ENCODE measurements at regions not wholly inside any gene's neighbourhood (a gene's known extent, or its start where the extent isn't known, plus 50 kb on each side); places are given as distances from the start of the nearest gene placed in this dataset.

GRCh38 chr11:119890466-119890865 is 161.5 kb upstream of the NECTIN1 start:
- Mint-ChIP-seq H3K36me3 (no peaks in the 10 kb centered on the region), H3K4me1 (peaks cover 1% of the 10 kb centered on the region), H3K4me3 (no peak overlapping the region), H3K9me3 (no peaks in the 10 kb centered on the region), H3K27me3 (peaks cover 17% of the 10 kb centered on the region), H3K27ac (no peak overlapping the region)
- POLR2A ChIA-PET, result no interaction called here
- DNase-seq, result no peak
- ATAC-seq (ENCODE audit: low read depth), result no peak

DNA sequence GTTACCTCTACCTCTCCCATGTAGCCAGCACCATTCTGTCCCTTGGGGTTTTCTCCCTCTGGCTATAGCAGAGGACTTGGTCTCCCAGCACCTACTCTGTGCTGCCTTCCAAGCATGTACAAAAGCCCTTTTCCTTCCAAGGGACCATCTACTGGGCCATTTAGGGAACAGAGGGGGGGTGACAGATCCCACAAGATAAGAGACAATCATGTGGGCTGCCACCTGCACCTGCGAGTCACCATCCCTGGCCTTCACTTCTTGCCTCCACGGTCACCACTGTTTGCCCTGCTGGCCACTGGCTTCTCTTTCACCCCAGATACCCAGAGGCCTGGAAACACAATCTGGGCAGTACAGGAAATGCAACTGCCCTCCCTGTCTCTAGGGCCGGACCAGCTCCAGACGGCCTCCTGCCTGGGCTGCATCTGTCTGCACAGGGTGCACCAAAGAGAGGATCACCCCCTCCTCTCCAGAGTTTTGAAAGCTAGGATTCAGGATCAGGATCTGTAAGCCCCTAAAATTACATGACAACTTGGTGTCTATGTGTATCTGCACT is 160.8 kb upstream of the NECTIN1 start:
- Mint-ChIP-seq H3K4me3 (no peak overlapping the region), H3K4me1 (no peaks in the 10 kb centered on the region), H3K27ac (no peak overlapping the region), H3K9me3 (no peaks in the 10 kb centered on the region), H3K27me3 (peaks cover 17% of the 10 kb centered on the region), H3K36me3 (no peaks in the 10 kb centered on the region)
- POLR2A ChIA-PET, result no interaction called here
- DNase-seq, result no peak
- no peak for ATAC-seq (ENCODE audit: low read depth)

DNA sequence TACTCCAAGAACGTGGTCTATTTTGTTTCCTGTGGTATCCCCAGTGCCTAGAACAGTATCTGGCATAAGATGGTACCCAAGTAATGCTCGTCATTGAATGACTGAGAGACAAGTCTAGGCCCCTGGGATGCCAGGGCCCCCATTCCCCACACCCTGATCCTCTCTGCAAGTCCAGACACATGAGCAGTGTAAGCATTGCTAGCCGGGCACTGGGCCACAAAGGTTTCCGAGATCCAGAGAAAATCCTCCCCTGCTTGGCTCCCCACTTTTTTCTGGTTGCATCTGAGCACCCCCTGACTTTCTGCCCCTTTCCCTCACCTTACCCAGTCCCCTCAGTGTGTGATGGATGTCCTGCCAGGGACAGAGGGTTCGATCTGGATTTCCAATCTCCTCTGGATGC is 160.1 kb upstream of the NECTIN1 start:
- ATAC-seq (ENCODE audit: low read depth) (no peak), DNase-seq (no peak)
- Mint-ChIP-seq H3K9me3 (no peaks in the 10 kb centered on the region), H3K27me3 (peaks cover 19% of the 10 kb centered on the region), H3K4me1 (no peaks in the 10 kb centered on the region), H3K4me3 (no peak overlapping the region), H3K36me3 (no peaks in the 10 kb centered on the region), H3K27ac (no peak overlapping the region)
- POLR2A ChIA-PET, result no interaction called here

GRCh38 chr11:119888119-119888518 is 159.1 kb upstream of the NECTIN1 start:
- no peak overlapping the region for H3K27ac Mint-ChIP-seq
- H3K4me1 Mint-ChIP-seq, result no peaks in the 10 kb centered on the region
- no peaks in the 10 kb centered on the region for H3K9me3 Mint-ChIP-seq
- POLR2A ChIA-PET, result no interaction called here
- DNase-seq (no peak), ATAC-seq (ENCODE audit: low read depth) (no peak)
- no peaks in the 10 kb centered on the region for H3K36me3 Mint-ChIP-seq
- no peak overlapping the region for H3K4me3 Mint-ChIP-seq
- H3K27me3 Mint-ChIP-seq, result peaks cover 20% of the 10 kb centered on the region

GRCh38 chr11:119886667-119887230 is 157.7 kb upstream of the NECTIN1 start:
- POLR2A ChIA-PET, result no interaction called here
- no peak for ATAC-seq (ENCODE audit: low read depth)
- Mint-ChIP-seq H3K27ac (no peak overlapping the region), H3K36me3 (no peaks in the 10 kb centered on the region), H3K27me3 (peaks cover 22% of the 10 kb centered on the region), H3K4me3 (no peak overlapping the region), H3K9me3 (no peaks in the 10 kb centered on the region), H3K4me1 (no peaks in the 10 kb centered on the region)
- DNase-seq, result no peak

- H3K27me3 Mint-ChIP-seq, result peaks cover 23% of the 10 kb centered on the region
- no peaks in the 10 kb centered on the region for H3K4me1 Mint-ChIP-seq
- no peak overlapping the region for H3K27ac Mint-ChIP-seq
- no peaks in the 10 kb centered on the region for H3K36me3 Mint-ChIP-seq
- no peak overlapping the region for H3K4me3 Mint-ChIP-seq
- ATAC-seq (ENCODE audit: low read depth) (no peak), DNase-seq (no peak)
- POLR2A ChIA-PET, result no interaction called here
- H3K9me3 Mint-ChIP-seq, result no peaks in the 10 kb centered on the region
Measured at GRCh38 chr11:119885861-119886567, 157.0 kb upstream of the NECTIN1 start.

DNA sequence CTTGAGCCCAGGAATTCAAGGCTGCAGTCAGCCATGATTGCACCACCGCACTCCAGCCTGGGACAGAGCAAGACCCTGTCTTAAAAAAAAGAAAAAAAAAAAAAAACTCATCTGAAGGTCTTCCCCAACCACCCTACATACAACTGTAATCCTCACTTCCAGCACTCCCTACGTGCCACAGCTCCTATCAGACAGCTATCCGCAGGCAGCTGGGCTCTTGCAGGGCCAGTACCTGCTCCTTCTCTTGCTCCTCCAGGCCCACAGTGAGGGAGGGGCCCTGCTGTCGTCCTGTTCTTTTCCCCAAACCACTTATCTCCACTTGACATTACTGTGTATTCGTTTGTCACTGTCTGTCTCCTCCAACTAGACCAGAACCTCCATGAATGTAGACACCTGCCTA is 156.1 kb upstream of the NECTIN1 start:
- peaks cover 26% of the 10 kb centered on the region for H3K27me3 Mint-ChIP-seq
- ATAC-seq (ENCODE audit: low read depth), result no peak
- no peaks in the 10 kb centered on the region for H3K9me3 Mint-ChIP-seq
- no peak overlapping the region for H3K4me3 Mint-ChIP-seq
- no peak overlapping the region for H3K27ac Mint-ChIP-seq
- H3K4me1 Mint-ChIP-seq, result no peaks in the 10 kb centered on the region
- DNase-seq, result no peak
- H3K36me3 Mint-ChIP-seq, result no peaks in the 10 kb centered on the region
- POLR2A ChIA-PET, result no interaction called here

DNA sequence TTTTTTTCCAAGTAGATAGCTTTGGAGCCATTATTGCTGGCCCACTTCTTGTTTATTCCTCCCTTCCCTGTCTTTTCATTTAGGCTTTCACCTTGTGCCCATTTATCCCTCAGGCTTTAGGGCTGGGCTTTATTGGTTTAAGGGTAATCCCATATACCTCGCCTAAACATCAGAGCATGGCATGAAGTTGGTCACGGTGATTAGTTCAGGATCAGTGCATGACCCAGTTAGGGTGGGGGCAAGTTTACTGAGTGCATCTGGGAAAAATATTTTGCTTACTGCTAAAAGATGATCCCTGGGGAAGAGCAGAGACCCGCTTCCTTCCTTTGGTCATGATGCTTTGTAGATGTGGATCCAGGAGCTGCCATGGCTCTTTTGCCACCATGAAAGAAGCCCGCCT is 153.3 kb upstream of the NECTIN1 start:
- peaks cover 22% of the 10 kb centered on the region for H3K27me3 Mint-ChIP-seq
- no peak for ATAC-seq (ENCODE audit: low read depth)
- no peaks in the 10 kb centered on the region for H3K4me1 Mint-ChIP-seq
- no peaks in the 10 kb centered on the region for H3K36me3 Mint-ChIP-seq
- H3K27ac Mint-ChIP-seq, result no peak overlapping the region
- no peak overlapping the region for H3K4me3 Mint-ChIP-seq
- POLR2A ChIA-PET, result no interaction called here
- no peaks in the 10 kb centered on the region for H3K9me3 Mint-ChIP-seq
- DNase-seq, result no peak

GRCh38 chr11:119880873-119881272 is 151.9 kb upstream of the NECTIN1 start:
- H3K4me3 Mint-ChIP-seq, result no peak overlapping the region
- ATAC-seq (ENCODE audit: low read depth) (no peak), DNase-seq (no peak)
- H3K4me1 Mint-ChIP-seq, result no peaks in the 10 kb centered on the region
- no peaks in the 10 kb centered on the region for H3K9me3 Mint-ChIP-seq
- no peaks in the 10 kb centered on the region for H3K36me3 Mint-ChIP-seq
- H3K27ac Mint-ChIP-seq, result no peak overlapping the region
- POLR2A ChIA-PET, result no interaction called here
- peaks cover 22% of the 10 kb centered on the region for H3K27me3 Mint-ChIP-seq

DNA sequence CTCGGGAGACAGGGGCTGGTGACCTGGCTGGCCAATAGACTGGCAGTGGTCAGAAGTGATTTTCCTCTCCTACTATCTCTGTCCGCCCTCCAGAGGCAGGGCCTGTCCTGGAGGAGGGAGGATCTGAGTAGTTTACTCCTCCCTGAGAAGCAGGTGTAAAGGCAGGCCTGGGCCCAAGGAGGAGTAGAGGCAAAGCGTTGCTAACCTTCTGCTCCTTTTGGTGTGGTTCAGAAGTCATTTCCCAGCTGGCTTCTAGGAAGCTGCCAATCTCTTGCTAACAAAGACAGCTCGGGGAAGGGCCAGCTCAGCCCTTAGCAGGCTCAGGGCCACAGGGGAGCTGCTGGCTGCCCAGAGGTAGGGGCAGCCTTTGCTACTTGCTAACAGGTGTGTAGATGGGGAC is 151.1 kb upstream of the NECTIN1 start:
- POLR2A ChIA-PET, result no interaction called here
- H3K27ac Mint-ChIP-seq, result no peak overlapping the region
- no peak overlapping the region for H3K4me3 Mint-ChIP-seq

DNA sequence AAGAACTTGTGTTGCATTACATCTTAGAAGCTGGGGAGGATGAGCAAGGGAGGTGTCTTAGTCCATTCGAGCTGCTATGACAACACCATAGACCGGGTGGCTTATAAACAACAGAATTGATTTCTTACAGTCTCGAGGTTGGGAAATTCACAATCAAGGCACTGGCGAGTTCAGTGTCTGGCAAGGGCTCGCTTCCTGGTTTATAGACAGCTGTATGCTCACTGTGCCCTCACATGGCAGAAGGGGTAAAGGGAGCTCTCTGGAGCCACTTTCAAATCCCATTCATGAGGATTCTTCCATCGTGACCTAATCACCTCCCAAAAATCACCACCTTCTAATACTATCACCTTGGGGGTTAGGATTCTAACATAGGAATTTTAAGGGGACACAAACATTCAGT is 150.0 kb upstream of the NECTIN1 start:
- POLR2A ChIA-PET, result no interaction called here
- ATAC-seq (ENCODE audit: low read depth) (no peak), DNase-seq (no peak)
- Mint-ChIP-seq H3K4me1 (peaks cover 2% of the 10 kb centered on the region), H3K4me3 (no peak overlapping the region), H3K36me3 (no peaks in the 10 kb centered on the region), H3K9me3 (no peaks in the 10 kb centered on the region), H3K27ac (no peak overlapping the region), H3K27me3 (peaks cover 18% of the 10 kb centered on the region)

More for the DNA sequence above, 151.1 kb upstream of the NECTIN1 start:
- DNase-seq, result no peak
- no peaks in the 10 kb centered on the region for H3K9me3 Mint-ChIP-seq
- peaks cover 22% of the 10 kb centered on the region for H3K27me3 Mint-ChIP-seq
- ATAC-seq (ENCODE audit: low read depth), result no peak
- no peaks in the 10 kb centered on the region for H3K36me3 Mint-ChIP-seq
- no peaks in the 10 kb centered on the region for H3K4me1 Mint-ChIP-seq

GRCh38 chr11:119876841-119877240 is 147.8 kb upstream of the NECTIN1 start:
- no peak overlapping the region for H3K4me3 Mint-ChIP-seq
- POLR2A ChIA-PET, result no interaction called here
- H3K36me3 Mint-ChIP-seq, result no peaks in the 10 kb centered on the region
- no peak for ATAC-seq (ENCODE audit: low read depth)
- no peak overlapping the region for H3K27ac Mint-ChIP-seq
- H3K4me1 Mint-ChIP-seq, result peaks cover 2% of the 10 kb centered on the region
- no peaks in the 10 kb centered on the region for H3K9me3 Mint-ChIP-seq
- peaks cover 10% of the 10 kb centered on the region for H3K27me3 Mint-ChIP-seq
- no peak for DNase-seq

GRCh38 chr11:119875841-119876600 is 147.0 kb upstream of the NECTIN1 start:
- POLR2A ChIA-PET, result no interaction called here
- no peak for ATAC-seq (ENCODE audit: low read depth)
- no peak overlapping the region for H3K27ac Mint-ChIP-seq
- H3K9me3 Mint-ChIP-seq, result no peaks in the 10 kb centered on the region
- DNase-seq, result no peak
- H3K4me1 Mint-ChIP-seq, result peaks cover 2% of the 10 kb centered on the region
- no peak overlapping the region for H3K4me3 Mint-ChIP-seq
- H3K27me3 Mint-ChIP-seq, result peaks cover 9% of the 10 kb centered on the region
- no peaks in the 10 kb centered on the region for H3K36me3 Mint-ChIP-seq

- no peak for ATAC-seq (ENCODE audit: low read depth)
- POLR2A ChIA-PET, result no interaction called here
Measured at GRCh38 chr11:119874660-119875238, 145.7 kb upstream of the NECTIN1 start.

More at GRCh38 chr11:119874660-119875238, 145.7 kb upstream of the NECTIN1 start:
- H3K4me1 Mint-ChIP-seq, result peaks cover 2% of the 10 kb centered on the region
- H3K27ac Mint-ChIP-seq, result no peak overlapping the region
- no peak for DNase-seq
- no peak overlapping the region for H3K4me3 Mint-ChIP-seq
- H3K27me3 Mint-ChIP-seq, result peaks cover 4% of the 10 kb centered on the region
- no peaks in the 10 kb centered on the region for H3K36me3 Mint-ChIP-seq
- H3K9me3 Mint-ChIP-seq, result no peaks in the 10 kb centered on the region
